Motor neuron (in vitro differentiated cells): ENCODE measurements at regions not wholly inside any gene's neighbourhood (a gene's known extent, or its start where the extent isn't known, plus 50 kb on each side); places are given as distances from the start of the nearest gene placed in this dataset.
A peak's percentile ranks its signal among the peaks of the same experiment; 100 is the strongest.
"Not testable (repeated sequence)": the region's sequence is repeated elsewhere in the genome, so short reads cannot be mapped to it uniquely, and the experiment has no call there.

Source experiments
- ATAC-seq, 8 experiments: fragments of 200-7000 bp; cut with Tn5 transposase; replicated peaks in 6 of 8; 2 replicates each; pipeline ENCODE4 v1.8.0; 2021; ENCODE audit warnings: mild to moderate bottlenecking in 8 of 8, moderate library complexity in 8 of 8
- H3K27ac ChIP-seq, 2 donors: fragments of 250-450 bp; sonication (Bioruptor Pico); 2 replicates each; pipeline ENCODE4 v1.9.0; 2021; ENCODE audit warnings: antibody characterized with exemption in 2 of 2, mild to moderate bottlenecking in 2 of 2, moderate library complexity in 1 of 2
- H3K4me1 ChIP-seq, 2 donors: fragments of 250-450 bp; sonication (Bioruptor Pico); replicated peaks in 1 of 2; 2 replicates each; pipeline ENCODE4 v1.6.1; 2021; ENCODE audit warnings: antibody characterized with exemption in 2 of 2, mild to moderate bottlenecking in 2 of 2, moderate library complexity in 1 of 2
- H3K4me3 ChIP-seq, 5 donors: fragments of 250-450 bp; sonication (Bioruptor Pico); 2 replicates each; pipeline ENCODE4 v1.9.0; 2021; ENCODE audit warnings: antibody characterized with exemption in 5 of 5, mild to moderate bottlenecking in 5 of 5, moderate library complexity in 4 of 5
- WGBS, 10 experiments: fragments of 450-650 bp; shearing (Covaris generic); methylation state at CpG; one replicate each; pipeline ENCODE4 v1.0.0; 2022; 5-methylcytosine and 5-hydroxymethylcytosine counted together
- in situ Hi-C, 9 experiments: fragments of 400-800 bp; cut with MboI; loops; one replicate each; pipeline ENCODE4 v1.15.0; 2021; ENCODE audit warnings: low sequenced_read_pairs in 9 of 9, low pct_unique_long_range_greater_than_20kb in 2 of 9; ENCODE audit not compliant: unreplicated experiment in 9 of 9

GRCh38 chr11:134987822-134988221 lies 575.8 kb upstream of the B3GAT1 start:
- in situ Hi-C loops, result no loop called here
- Histone ChIP-seq H3K4me1 (peaks cover 3 to 16% of the 10 kb centered on the region in 2 donors), H3K4me3 (no peak overlapping the region), H3K27ac (no peak overlapping the region)
- 0 to 100% (median 80%) methylated on average over 1 to 6 of the region's 8 CpGs; no CpG with 5 or more reads in 3 of the 10 experiments for WGBS, 10 experiments
- no peak for ATAC-seq

GRCh38 chr11:134987223-134987768 lies 575.3 kb upstream of the B3GAT1 start:
- Histone ChIP-seq H3K4me1 (peaks cover 2 to 16% of the 10 kb centered on the region in 2 donors), H3K4me3 (no peak overlapping the region), H3K27ac (no peak overlapping the region)
- 40 to 94% (median 82%) methylated on average over 1 to 3 of the region's 7 CpGs; no CpG with 5 or more reads in 6 of the 10 experiments for WGBS, 10 experiments
- no peak for ATAC-seq
- in situ Hi-C loops, result no loop called here

GRCh38 chr11:134984421-134984820 lies 572.4 kb upstream of the B3GAT1 start:
- H3K4me1 ChIP-seq, result peaks cover 12 to 30% of the 10 kb centered on the region in 2 donors
- 0 to 100% (median 75%) methylated on average over 1 to 6 of the region's 8 CpGs; no CpG with 5 or more reads in 1 of the 10 experiments for WGBS, 10 experiments

GRCh38 chr11:134982432-134982831 lies 570.4 kb upstream of the B3GAT1 start:
- 10 to 90% (median 67%) methylated on average over 1 to 7 of the region's 8 CpGs; no CpG with 5 or more reads in 4 of the 10 experiments for WGBS, 10 experiments
- H3K4me1 ChIP-seq, result peaks cover 12 to 30% of the 10 kb centered on the region in 2 donors
- peak in 1 of 8 experiments; percentile 3 for ATAC-seq
- H3K27ac ChIP-seq, H3K4me3 ChIP-seq, in situ Hi-C loops: not testable (repeated sequence)

More at GRCh38 chr11:134984421-134984820, 572.4 kb upstream of the B3GAT1 start:
- Histone ChIP-seq H3K4me3 (no peak overlapping the region), H3K27ac (no peak overlapping the region)
- no peak for ATAC-seq
- in situ Hi-C loops, result no loop called here

DNA sequence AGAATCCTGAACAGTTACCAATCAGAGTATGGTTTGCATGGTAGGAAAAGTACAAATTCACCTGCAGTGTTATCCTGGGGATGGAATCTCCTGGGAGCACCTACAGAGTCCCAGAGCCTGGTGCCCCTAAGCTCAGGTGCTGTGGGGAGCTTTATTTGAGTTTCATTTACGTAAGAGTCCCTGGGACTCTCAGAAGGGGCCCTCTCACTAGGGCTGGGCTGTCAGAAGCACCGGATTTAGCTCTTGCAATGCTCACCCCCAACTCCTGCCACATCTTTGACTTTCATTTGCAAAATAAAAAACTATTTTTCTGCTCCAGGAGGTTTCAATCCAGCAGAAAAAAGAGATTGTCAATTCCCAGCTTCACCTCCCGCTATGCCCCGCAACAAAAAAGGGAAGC lies 569.8 kb upstream of the B3GAT1 start:
- Histone ChIP-seq H3K4me3 (no peak overlapping the region), H3K4me1 (peaks cover 12 to 30% of the 10 kb centered on the region in 2 donors), H3K27ac (no peak overlapping the region)
- ATAC-seq, result peak in 3 of 8 experiments; percentile 55 to 61 (median 55)
- in situ Hi-C loops, result no loop called here
- 19 to 90% (median 28%) methylated on average over 2 to 3 of the region's 4 CpGs; no CpG with 5 or more reads in 3 of the 10 experiments for WGBS, 10 experiments

DNA sequence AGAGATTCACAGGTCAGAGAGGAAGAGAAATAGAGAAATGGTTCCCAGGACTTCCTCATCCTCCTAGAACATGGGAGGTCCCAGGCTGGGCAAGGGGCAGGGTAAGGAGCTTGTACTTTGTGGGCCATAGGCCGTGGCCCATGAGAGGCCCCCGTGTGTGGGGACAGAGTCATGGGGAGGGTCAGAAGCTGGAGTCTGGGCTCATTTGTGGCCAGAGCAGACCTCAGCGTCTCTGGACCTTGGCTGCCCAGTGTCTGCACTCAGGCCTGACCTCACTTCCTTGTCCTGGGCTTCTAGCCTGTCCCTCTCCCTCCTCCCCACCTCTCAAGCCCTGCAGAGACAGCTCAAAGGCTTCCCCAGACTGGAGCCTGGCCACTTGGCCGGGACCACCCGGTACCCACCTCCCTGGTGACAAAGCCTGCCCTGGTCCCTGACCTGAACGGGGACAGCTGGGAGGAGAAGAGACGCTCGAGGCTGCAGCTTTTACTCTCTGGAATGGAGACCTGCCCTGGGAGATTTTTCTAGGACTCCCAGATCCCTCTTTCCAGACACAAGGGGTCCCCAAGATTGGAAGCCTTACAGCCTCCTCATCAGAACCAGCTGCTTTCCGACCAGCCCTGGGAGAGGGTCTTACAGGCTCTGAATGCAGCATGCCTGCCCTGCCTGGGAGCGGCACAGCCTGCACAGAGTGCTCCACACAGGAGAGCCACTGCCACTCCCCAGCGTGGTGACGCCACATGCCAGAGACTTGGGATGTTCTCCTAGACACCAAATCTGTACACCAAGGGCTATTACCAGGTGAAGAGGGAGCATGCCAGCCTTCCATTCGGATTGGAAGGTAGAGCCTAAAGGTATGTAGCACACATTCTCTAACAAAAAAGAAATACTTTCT lies 569.0 kb upstream of the B3GAT1 start:
- Histone ChIP-seq H3K4me1 (peaks cover 12 to 30% of the 10 kb centered on the region in 2 donors), H3K27ac (no peak overlapping the region), H3K4me3 (no peak overlapping the region)
- WGBS, 10 experiments, result 0 to 100% (median 79%) methylated on average over 1 to 8 of the region's 13 CpGs; no CpG with 5 or more reads in 4 of the 10 experiments
- ATAC-seq, result peak in 1 of 8 experiments; percentile 33
- in situ Hi-C loops, result no loop called here

DNA sequence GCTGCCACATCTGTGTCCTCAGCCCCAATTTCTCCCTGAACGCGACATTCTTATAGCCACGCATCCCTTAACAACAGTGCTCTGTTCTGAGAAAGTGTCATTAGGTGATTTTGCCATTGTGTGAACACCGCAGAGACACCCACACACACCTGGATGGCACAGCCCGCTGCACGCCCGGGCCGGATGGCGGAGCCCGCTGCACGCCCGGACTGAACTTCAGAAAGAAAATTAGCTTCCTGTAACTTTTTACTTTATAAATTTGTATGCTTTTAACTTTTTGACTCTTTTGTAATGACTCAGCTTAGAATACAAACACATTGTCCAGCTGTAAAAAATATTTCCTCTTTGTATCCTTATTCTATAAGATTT lies 567.0 kb upstream of the B3GAT1 start:
- WGBS, 10 experiments, result 69 to 100% (median 90%) methylated on average over 2 to 12 of the region's 12 CpGs; no CpG with 5 or more reads in 1 of the 10 experiments
- H3K27ac ChIP-seq, ATAC-seq, in situ Hi-C loops, H3K4me3 ChIP-seq: not testable (repeated sequence)
- H3K4me1 ChIP-seq, result peaks cover 12 to 26% of the 10 kb centered on the region in 2 donors

DNA sequence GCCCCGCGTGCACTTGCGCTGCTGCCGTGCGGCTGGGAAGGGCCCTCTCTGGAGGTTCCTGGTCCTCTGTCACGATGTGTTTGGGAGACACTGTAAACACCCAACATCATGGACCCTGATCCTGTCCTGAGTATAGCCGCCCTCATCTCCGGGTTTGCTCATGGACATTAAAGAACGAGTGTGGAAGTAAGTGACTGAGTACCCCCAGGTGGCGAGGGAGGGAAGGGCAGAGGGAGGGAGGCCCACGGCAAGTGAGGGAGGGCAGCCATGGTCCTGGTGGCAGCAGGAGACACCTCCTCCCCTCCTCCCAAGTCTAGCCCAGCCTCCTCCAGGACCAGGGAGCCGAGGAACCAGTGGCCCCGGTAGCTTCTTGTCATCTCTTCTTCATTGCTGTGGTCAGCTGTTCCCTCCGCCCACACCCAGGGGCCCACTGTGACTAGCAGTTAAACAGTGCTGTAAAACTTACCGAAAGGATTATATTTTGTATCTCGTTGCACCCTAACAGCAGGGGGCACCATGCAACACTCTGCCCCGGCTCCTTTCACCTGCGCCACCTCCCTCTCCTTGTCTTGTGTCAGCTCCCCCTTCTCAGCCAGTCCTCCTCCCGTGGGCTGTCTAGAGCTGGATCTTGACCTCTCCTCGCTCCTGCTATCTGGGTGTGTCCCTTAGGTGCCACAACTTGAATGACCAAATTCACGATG lies 566.5 kb upstream of the B3GAT1 start:
- Histone ChIP-seq H3K4me3 (no peak overlapping the region), H3K27ac (no peak overlapping the region), H3K4me1 (peaks cover 12 to 25% of the 10 kb centered on the region in 2 donors)
- WGBS, 10 experiments, result 25 to 96% (median 65%) methylated on average over 2 to 13 of the region's 21 CpGs; no CpG with 5 or more reads in 6 of the 10 experiments
- in situ Hi-C loops, result no loop called here
- ATAC-seq, result peak in 1 of 8 experiments; percentile 14

DNA sequence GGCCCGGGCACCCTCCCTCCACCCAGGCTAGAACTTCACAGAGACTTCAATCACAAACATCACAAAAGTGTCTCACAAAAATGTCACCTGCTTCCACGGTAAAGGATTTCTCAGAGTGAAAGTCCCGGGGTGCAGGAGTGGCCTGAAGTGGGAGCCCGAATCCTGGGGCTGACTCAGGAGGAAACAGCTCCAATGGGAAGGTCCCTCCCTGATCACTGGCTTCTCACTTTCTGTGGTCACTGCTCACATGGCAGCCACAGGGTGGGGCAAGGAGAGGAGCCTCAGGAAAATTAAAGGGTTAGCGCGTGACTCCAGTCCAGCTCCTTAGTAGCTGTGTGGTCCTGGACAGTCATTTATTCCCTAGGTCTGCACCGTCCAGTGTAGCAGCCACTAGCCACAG lies 564.5 kb upstream of the B3GAT1 start:
- no peak overlapping the region for H3K4me3 ChIP-seq
- peak in 4 of 8 experiments; percentile 38 to 50 (median 44) for ATAC-seq
- H3K4me1 ChIP-seq, result peaks cover 7 to 20% of the 10 kb centered on the region in 2 donors
- in situ Hi-C loops, result no loop called here
- WGBS, 10 experiments, result 0 to 100% (median 82%) methylated on average over 1 to 6 of the region's 7 CpGs; no CpG with 5 or more reads in 4 of the 10 experiments
- no peak overlapping the region for H3K27ac ChIP-seq

GRCh38 chr11:134975866-134976376 lies 563.9 kb upstream of the B3GAT1 start:
- 4 to 95% (median 82%) methylated on average over 1 to 8 of the region's 9 CpGs; no CpG with 5 or more reads in 4 of the 10 experiments for WGBS, 10 experiments
- Histone ChIP-seq H3K4me3 (no peak overlapping the region), H3K4me1 (peaks cover 3 to 16% of the 10 kb centered on the region in 2 donors), H3K27ac (no peak overlapping the region)
- ATAC-seq, result no peak
- in situ Hi-C loops, result no loop called here

GRCh38 chr11:134973801-134974200 lies 561.8 kb upstream of the B3GAT1 start:
- Histone ChIP-seq H3K27ac (no peak overlapping the region), H3K4me1 (peaks cover 3 to 11% of the 10 kb centered on the region in 2 donors), H3K4me3 (no peak overlapping the region)
- in situ Hi-C loops, result no loop called here
- 32 to 100% (median 93%) methylated on average over 1 to 5 of the region's 5 CpGs; no CpG with 5 or more reads in 5 of the 10 experiments for WGBS, 10 experiments
- no peak for ATAC-seq

- Histone ChIP-seq H3K4me3 (no peak overlapping the region), H3K4me1 (peaks cover 3 to 11% of the 10 kb centered on the region in 2 donors), H3K27ac (no peak overlapping the region)
- no peak for ATAC-seq
- in situ Hi-C loops, result no loop called here
- 36 to 100% (median 95%) methylated on average over 1 to 7 of the region's 8 CpGs; no CpG with 5 or more reads in 3 of the 10 experiments for WGBS, 10 experiments
Measured at GRCh38 chr11:134971381-134971780, 559.3 kb upstream of the B3GAT1 start.
